Transverse colon (tissue), 4 donors: ENCODE measurements at regions not wholly inside any gene's neighbourhood (a gene's known extent, or its start where the extent isn't known, plus 50 kb on each side); places are given as distances from the start of the nearest gene placed in this dataset.

ENCODE experiments used
- DNase-seq: peaks from one replicate; pipeline ENCODE4 v3.0.0-alpha.2; 2019
- H3K27ac ChIP-seq, 4 donors: fragments of 200-600 bp; sonication (generic); 2 replicates each; pipeline ENCODE4 v1.5.1; 2016 to 2018; ENCODE audit warnings: inconsistent platforms in 4 of 4
- H3K27me3 ChIP-seq: fragments of 200-600 bp; sonication (generic); 2 replicates; pipeline ENCODE4 v1.5.1; 2017; ENCODE audit warnings: inconsistent platforms
- H3K36me3 ChIP-seq, 4 donors: fragments of 200-600 bp; sonication (generic); 2 replicates each; pipeline ENCODE4 v1.5.1; 2017 to 2019; ENCODE audit warnings: inconsistent platforms in 4 of 4
- H3K4me1 ChIP-seq, 4 donors: fragments of 200-600 bp; sonication (generic); 2 replicates each; pipeline ENCODE4 v1.5.1; 2017 to 2020; ENCODE audit warnings: inconsistent platforms in 4 of 4
- H3K4me3 ChIP-seq, 4 donors: fragments of 200-600 bp; sonication (generic); 1 replicate in 1 of 4; 2 replicates in 3 of 4; pipeline versions ENCODE4 v1.5.1 to v1.6.1; 2017 to 2019; ENCODE audit warnings: inconsistent platforms in 4 of 4
- H3K9me3 ChIP-seq, 2 donors: fragments of 200-600 bp; sonication (generic); 2 replicates each; pipeline ENCODE4 v1.5.1; 2017 to 2019; ENCODE audit warnings: inconsistent platforms in 2 of 2
- CTCF ChIP-seq, 5 experiments: fragments of 200-600 bp in 3 of 5; fragments of 450-650 bp in 2 of 5; sonication (generic) in 3 of 5; IDR thresholded peaks; 1 replicate in 2 of 5; 2 replicates in 3 of 5; pipeline ENCODE4 v1.5.1; 2016 to 2017; ENCODE audit warnings: antibody characterized with exemption in 5 of 5, inconsistent platforms in 3 of 5, mild to moderate bottlenecking in 2 of 5, moderate library complexity in 1 of 5
- EP300 ChIP-seq: sonication (generic); formaldehyde crosslinking; IDR thresholded peaks from one replicate; pipeline ENCODE4 v1.6.1; 2017; ENCODE audit warnings: antibody characterized with exemption, low read depth
- POLR2A ChIP-seq: fragments of 450-650 bp; IDR thresholded peaks from one replicate; pipeline ENCODE4 v1.6.1; 2016; ENCODE audit warnings: antibody characterized with exemption, mild to moderate bottlenecking, moderate library complexity
- POLR2AphosphoS5 ChIP-seq, 3 donors: sonication (generic); formaldehyde crosslinking; IDR thresholded peaks; one replicate each; pipeline ENCODE4 v1.6.1; 2016; ENCODE audit warnings: antibody characterized with exemption in 3 of 3
- whole genome bisulfite sequencing, 2 donors: methylation state at CpG; one replicate each; pipeline ENCODE4 v1.1.5; 2018; ENCODE audit warnings: low coverage in 1 of 2; 5-methylcytosine and 5-hydroxymethylcytosine counted together
- in situ Hi-C, 4 donors: fragments of 200-750 bp; cut with MboI; loops; one replicate each; pipeline versions ENCODE4 v1.15.0 to v1.15.1; 2017; ENCODE audit warnings: low sequenced_read_pairs in 3 of 4, low pct_ligation_motif_present in 1 of 4, low pct_unique_long_range_greater_than_20kb in 1 of 4
- intact Hi-C: fragments of 100-400 bp; cut with DNase I; formaldehyde crosslinking; loops from one replicate; pipeline ENCODE4 v1.15.1; 2023; ENCODE audit warnings: low total_unique reads

GRCh38 chr2:158738363-158738762 lies 56.8 kb upstream of the DAPL1 start:
- Histone ChIP-seq H3K4me1 (no peaks in the 10 kb centered on the region), H3K27ac (no peak overlapping the region), H3K4me3 (no peak overlapping the region), H3K36me3 (no peaks in the 10 kb centered on the region), H3K27me3 (peaks cover 6% of the 10 kb centered on the region), H3K9me3 (no peaks in the 10 kb centered on the region)
- TF ChIP-seq POLR2A (no peak), EP300 (no peak), CTCF (IDR thresholded peaks at IDR 0.05) (no peak), POLR2AphosphoS5 (IDR thresholded peaks at IDR 0.05) (no peak)
- intact Hi-C loops (no loop called here), in situ Hi-C loops (no loop called here)
- DNase-seq, result no peak
- WGBS, 2 donors, result 79 to 92% methylated on average over 3 to 5 of the region's 5 CpGs

- H3K9me3 ChIP-seq, result no peaks in the 10 kb centered on the region
- no peak overlapping the region for H3K4me3 ChIP-seq
- H3K27ac ChIP-seq, result no peak overlapping the region
- in situ Hi-C loops (loop anchor here in 2 of 4 donors (10.0 kb wide), 1 partner anchor 715 kb away; no protein-coding TSS in a partner anchor), intact Hi-C loops (no loop called here)
- no peak for DNase-seq
- no peaks in the 10 kb centered on the region for H3K4me1 ChIP-seq
- WGBS, 2 donors, result 86% methylated on average over 5 of the region's 5 CpGs; no CpG with 5 or more reads in 1 of the 2 donors
- TF ChIP-seq POLR2A, result no peak
- TF ChIP-seq CTCF (IDR thresholded peaks at IDR 0.05), result no peak
- no peak for TF ChIP-seq EP300
- no peak for TF ChIP-seq POLR2AphosphoS5 (IDR thresholded peaks at IDR 0.05)
- H3K36me3 ChIP-seq, result no peaks in the 10 kb centered on the region
- H3K27me3 ChIP-seq, result no peaks in the 10 kb centered on the region
These were observed 55.0 kb upstream of the DAPL1 start for GRCh38 chr2:158740127-158740526.

GRCh38 chr2:158740621-158741020 lies 54.5 kb upstream of the DAPL1 start:
- in situ Hi-C loops, result loop anchor here in 2 of 4 donors (10.0 kb wide), 1 partner anchor 716 kb away; no protein-coding TSS in a partner anchor
- intact Hi-C loops, result no loop called here
- no peak overlapping the region for H3K27ac ChIP-seq
- H3K27me3 ChIP-seq, result no peaks in the 10 kb centered on the region
- no peaks in the 10 kb centered on the region for H3K36me3 ChIP-seq
- DNase-seq, result no peak
- H3K4me3 ChIP-seq, result no peak overlapping the region
- no peak for TF ChIP-seq POLR2AphosphoS5 (IDR thresholded peaks at IDR 0.05)
- TF ChIP-seq CTCF (IDR thresholded peaks at IDR 0.05), result no peak
- no peak for TF ChIP-seq EP300
- no peak for TF ChIP-seq POLR2A
- WGBS, 2 donors, result 55 to 59% methylated on average over 4 of the region's 4 CpGs
- no peaks in the 10 kb centered on the region for H3K4me1 ChIP-seq
- no peaks in the 10 kb centered on the region for H3K9me3 ChIP-seq

- H3K27ac ChIP-seq, result no peak overlapping the region
- TF ChIP-seq POLR2AphosphoS5 (IDR thresholded peaks at IDR 0.05), result no peak
- no peak for TF ChIP-seq EP300
- TF ChIP-seq POLR2A, result no peak
- TF ChIP-seq CTCF (IDR thresholded peaks at IDR 0.05), result no peak
- H3K4me3 ChIP-seq, result no peak overlapping the region
- intact Hi-C loops, result no loop called here
- no peak for DNase-seq
- H3K4me1 ChIP-seq, result no peaks in the 10 kb centered on the region
- WGBS, 2 donors, result 86 to 91% methylated on average over 2 to 8 of the region's 8 CpGs
- no peaks in the 10 kb centered on the region for H3K36me3 ChIP-seq
- H3K9me3 ChIP-seq, result no peaks in the 10 kb centered on the region
- in situ Hi-C loops, result loop anchor here in 2 of 4 donors (10.0 kb wide), 1 partner anchor 717 kb away; no protein-coding TSS in a partner anchor
- peaks cover 7% of the 10 kb centered on the region for H3K27me3 ChIP-seq
These were observed 53.5 kb upstream of the DAPL1 start for GRCh38 chr2:158741625-158742024.
